ENCODE measurements at regions not wholly inside any gene's neighbourhood (a gene's known extent, or its start where the extent isn't known, plus 50 kb on each side); places are given as distances from the start of the nearest gene placed in this dataset.
A peak's percentile ranks its signal among the peaks of the same experiment; 100 is the strongest.
"Not testable (repeated sequence)": the region's sequence is repeated elsewhere in the genome, so short reads cannot be mapped to it uniquely, and the experiment has no call there.

GRCh38 chr3:59386165-59386564, 336.3 kb upstream of the CFAP20DC start:
- H3K27me3 Mint-ChIP-seq (ENCODE audit: low read depth), result no peaks in the 10 kb centered on the region
- no peak for DNase-seq (ENCODE audit: low spot score)
- H3K4me3 Mint-ChIP-seq, result peak overlapping the region; percentile 43
- H3K9me3 Mint-ChIP-seq, result peaks cover 4% of the 10 kb centered on the region
- H3K36me3 Mint-ChIP-seq (ENCODE audit: low read depth), result peaks cover 2% of the 10 kb centered on the region
- peak overlapping the region; percentile 86 for H3K27ac Mint-ChIP-seq
- peaks cover 59% of the 10 kb centered on the region for H3K4me1 Mint-ChIP-seq (ENCODE audit: low read depth)

DNA sequence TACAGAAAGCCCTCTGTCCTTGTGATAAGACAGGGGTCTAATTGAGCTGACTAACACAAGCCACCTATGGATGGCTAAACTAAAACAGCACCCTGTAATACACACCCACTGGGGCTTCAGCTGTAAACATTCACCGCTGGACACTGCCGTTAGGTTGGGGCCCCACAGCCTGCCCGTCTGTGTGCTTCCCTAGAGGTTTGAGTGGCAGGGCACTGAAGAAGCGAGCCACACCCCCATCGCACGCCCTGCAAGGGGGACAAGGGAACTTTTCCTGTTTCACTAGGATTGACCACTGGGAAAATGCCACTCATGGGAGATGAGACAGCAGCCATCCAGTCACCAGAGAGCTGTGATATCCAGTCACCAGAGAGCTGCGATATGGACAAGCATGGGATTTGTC, 335.7 kb upstream of the CFAP20DC start:
- H3K4me1 Mint-ChIP-seq (ENCODE audit: low read depth), result peaks cover 59% of the 10 kb centered on the region

GRCh38 chr3:59381282-59381681, 331.5 kb upstream of the CFAP20DC start:
- H3K27ac Mint-ChIP-seq, result no peak overlapping the region
- peaks cover 5% of the 10 kb centered on the region for H3K9me3 Mint-ChIP-seq
- no peaks in the 10 kb centered on the region for H3K36me3 Mint-ChIP-seq (ENCODE audit: low read depth)
- H3K4me1 Mint-ChIP-seq (ENCODE audit: low read depth), result peaks cover 32% of the 10 kb centered on the region
- H3K27me3 Mint-ChIP-seq (ENCODE audit: low read depth), result no peaks in the 10 kb centered on the region
- H3K4me3 Mint-ChIP-seq, result no peak overlapping the region
- DNase-seq (ENCODE audit: low spot score), result no peak

More for the DNA sequence above, 335.7 kb upstream of the CFAP20DC start:
- Mint-ChIP-seq H3K36me3 (ENCODE audit: low read depth) (peaks cover 2% of the 10 kb centered on the region), H3K27me3 (ENCODE audit: low read depth) (no peaks in the 10 kb centered on the region), H3K9me3 (peaks cover 4% of the 10 kb centered on the region), H3K4me3 (no peak overlapping the region), H3K27ac (no peak overlapping the region)
- DNase-seq (ENCODE audit: low spot score), result no peak

DNA sequence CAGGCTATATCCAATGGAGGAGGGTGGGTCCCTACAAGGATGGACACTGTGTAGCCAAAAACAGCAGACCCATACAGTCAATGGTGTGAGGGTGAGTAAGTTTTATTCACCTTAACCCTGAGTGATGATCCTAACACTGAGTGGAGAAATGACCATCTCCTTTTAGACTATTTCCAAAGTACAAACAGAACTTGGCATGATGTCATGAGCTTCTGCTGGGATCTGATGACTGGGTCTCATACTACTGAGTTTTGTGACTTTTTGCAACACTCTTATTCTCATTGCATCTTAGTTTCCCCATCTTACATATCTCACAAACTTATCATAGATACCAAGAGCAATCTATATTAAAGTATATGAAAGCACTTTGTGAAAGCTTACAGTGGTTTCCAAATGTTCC, 330.3 kb upstream of the CFAP20DC start:
- no peaks in the 10 kb centered on the region for H3K36me3 Mint-ChIP-seq (ENCODE audit: low read depth)
- DNase-seq (ENCODE audit: low spot score), result no peak
- no peaks in the 10 kb centered on the region for H3K27me3 Mint-ChIP-seq (ENCODE audit: low read depth)
- H3K4me1 Mint-ChIP-seq (ENCODE audit: low read depth), result peaks cover 25% of the 10 kb centered on the region
- H3K4me3 Mint-ChIP-seq, result no peak overlapping the region
- H3K27ac Mint-ChIP-seq, result no peak overlapping the region
- H3K9me3 Mint-ChIP-seq, result peaks cover 9% of the 10 kb centered on the region

DNA sequence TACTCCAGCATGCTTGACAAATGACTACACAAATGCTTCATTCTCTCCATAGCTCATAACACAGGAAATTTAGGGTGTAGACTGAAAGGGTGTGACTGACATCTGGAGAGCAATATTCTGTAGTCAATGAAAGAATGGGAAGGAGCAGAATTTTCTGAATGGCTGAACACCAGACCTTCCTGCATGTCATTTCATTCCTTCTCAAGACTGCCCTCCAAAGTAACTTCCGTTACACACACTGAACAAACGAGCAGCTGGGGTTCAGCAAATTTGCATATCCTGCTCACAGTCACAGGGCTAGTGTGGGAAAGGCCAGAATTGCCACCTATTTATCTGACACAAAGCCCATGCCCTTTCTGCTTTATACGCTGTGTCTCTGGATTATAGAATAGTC, 325.0 kb upstream of the CFAP20DC start:
- no peaks in the 10 kb centered on the region for H3K27me3 Mint-ChIP-seq (ENCODE audit: low read depth)
- no peak for DNase-seq (ENCODE audit: low spot score)
- H3K36me3 Mint-ChIP-seq (ENCODE audit: low read depth), result no peaks in the 10 kb centered on the region
- no peak overlapping the region for H3K27ac Mint-ChIP-seq
- H3K4me1 Mint-ChIP-seq (ENCODE audit: low read depth), result peaks cover 1% of the 10 kb centered on the region
- no peak overlapping the region for H3K4me3 Mint-ChIP-seq
- H3K9me3 Mint-ChIP-seq, result peaks cover 9% of the 10 kb centered on the region

- H3K4me3 Mint-ChIP-seq, result no peak overlapping the region
- no peaks in the 10 kb centered on the region for H3K27me3 Mint-ChIP-seq (ENCODE audit: low read depth)
- H3K4me1 Mint-ChIP-seq (ENCODE audit: low read depth), result peaks cover 1% of the 10 kb centered on the region
- no peaks in the 10 kb centered on the region for H3K36me3 Mint-ChIP-seq (ENCODE audit: low read depth)
- DNase-seq (ENCODE audit: low spot score), result no peak
- H3K9me3 Mint-ChIP-seq, result peaks cover 9% of the 10 kb centered on the region
- H3K27ac Mint-ChIP-seq, result no peak overlapping the region
Measured at GRCh38 chr3:59374091-59374817, 324.4 kb upstream of the CFAP20DC start.

DNA sequence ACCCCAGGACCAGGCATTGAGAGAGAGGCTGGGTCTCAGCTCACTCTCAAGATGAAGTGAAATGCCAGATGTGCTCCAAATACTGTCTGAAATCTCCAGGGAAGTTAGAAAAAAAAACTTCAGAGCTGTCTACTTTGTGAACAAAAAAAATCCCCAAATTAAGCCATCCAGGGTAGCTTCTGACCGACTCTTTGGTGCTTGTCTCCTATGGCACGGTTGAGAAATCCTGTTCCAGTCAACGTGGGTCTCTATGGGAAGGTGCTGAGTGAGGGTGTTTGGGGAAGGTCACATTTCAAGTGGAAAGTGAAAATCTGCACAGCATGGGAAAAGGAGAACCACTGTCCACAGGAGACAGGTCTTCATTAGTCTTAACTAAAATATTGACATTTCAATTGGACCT, 322.5 kb upstream of the CFAP20DC start:
- H3K4me1 Mint-ChIP-seq (ENCODE audit: low read depth), result peaks cover 4% of the 10 kb centered on the region
- no peak overlapping the region for H3K4me3 Mint-ChIP-seq
- no peak for DNase-seq (ENCODE audit: low spot score)
- H3K27ac Mint-ChIP-seq, result no peak overlapping the region
- peaks cover 9% of the 10 kb centered on the region for H3K9me3 Mint-ChIP-seq
- no peaks in the 10 kb centered on the region for H3K27me3 Mint-ChIP-seq (ENCODE audit: low read depth)
- H3K36me3 Mint-ChIP-seq (ENCODE audit: low read depth), result no peaks in the 10 kb centered on the region

- H3K4me1 Mint-ChIP-seq (ENCODE audit: low read depth), result peaks cover 8% of the 10 kb centered on the region
- no peaks in the 10 kb centered on the region for H3K36me3 Mint-ChIP-seq (ENCODE audit: low read depth)
- no peak overlapping the region for H3K27ac Mint-ChIP-seq
- H3K4me3 Mint-ChIP-seq, result no peak overlapping the region
- no peaks in the 10 kb centered on the region for H3K9me3 Mint-ChIP-seq
- DNase-seq (ENCODE audit: low spot score), result no peak
- H3K27me3 Mint-ChIP-seq (ENCODE audit: low read depth), result no peaks in the 10 kb centered on the region
Measured at GRCh38 chr3:59368900-59369675, 319.3 kb upstream of the CFAP20DC start.

DNA sequence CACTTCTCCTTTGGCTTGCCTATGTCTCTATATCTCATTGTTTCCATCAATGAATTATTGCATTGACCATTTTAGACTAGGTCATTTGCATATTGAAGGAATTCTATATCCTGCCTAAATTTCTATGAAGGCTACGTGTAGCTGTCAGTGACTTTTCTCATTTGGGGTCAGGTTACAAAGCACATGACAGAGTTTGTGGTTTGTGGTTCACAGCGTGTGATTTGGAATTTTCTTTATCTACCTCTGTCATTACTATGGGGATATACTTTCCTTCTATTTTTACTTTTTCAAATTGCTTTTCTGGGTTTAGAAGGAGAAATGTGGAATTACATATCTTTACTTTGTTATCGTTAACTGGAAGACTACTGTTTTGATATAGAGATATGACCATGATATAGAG, 317.3 kb upstream of the CFAP20DC start:
- peaks cover 8% of the 10 kb centered on the region for H3K4me1 Mint-ChIP-seq (ENCODE audit: low read depth)
- peaks cover under 1% of the 10 kb centered on the region for H3K9me3 Mint-ChIP-seq
- no peaks in the 10 kb centered on the region for H3K27me3 Mint-ChIP-seq (ENCODE audit: low read depth)
- no peak overlapping the region for H3K4me3 Mint-ChIP-seq
- no peak for DNase-seq (ENCODE audit: low spot score)
- H3K36me3 Mint-ChIP-seq (ENCODE audit: low read depth), result no peaks in the 10 kb centered on the region
- H3K27ac Mint-ChIP-seq, result no peak overlapping the region

GRCh38 chr3:59366218-59366617, 316.4 kb upstream of the CFAP20DC start:
- Mint-ChIP-seq H3K9me3 (peaks cover 9% of the 10 kb centered on the region), H3K4me3 (no peak overlapping the region), H3K27ac (no peak overlapping the region), H3K4me1 (ENCODE audit: low read depth) (peaks cover 8% of the 10 kb centered on the region), H3K36me3 (ENCODE audit: low read depth) (no peaks in the 10 kb centered on the region), H3K27me3 (ENCODE audit: low read depth) (no peaks in the 10 kb centered on the region)
- no peak for DNase-seq (ENCODE audit: low spot score)

GRCh38 chr3:59364496-59364895, 314.7 kb upstream of the CFAP20DC start:
- no peaks in the 10 kb centered on the region for H3K27me3 Mint-ChIP-seq (ENCODE audit: low read depth)
- no peak overlapping the region for H3K27ac Mint-ChIP-seq
- peaks cover 8% of the 10 kb centered on the region for H3K4me1 Mint-ChIP-seq (ENCODE audit: low read depth)
- no peak overlapping the region for H3K4me3 Mint-ChIP-seq
- peaks cover 10% of the 10 kb centered on the region for H3K9me3 Mint-ChIP-seq
- DNase-seq (ENCODE audit: low spot score), result no peak
- no peaks in the 10 kb centered on the region for H3K36me3 Mint-ChIP-seq (ENCODE audit: low read depth)

DNA sequence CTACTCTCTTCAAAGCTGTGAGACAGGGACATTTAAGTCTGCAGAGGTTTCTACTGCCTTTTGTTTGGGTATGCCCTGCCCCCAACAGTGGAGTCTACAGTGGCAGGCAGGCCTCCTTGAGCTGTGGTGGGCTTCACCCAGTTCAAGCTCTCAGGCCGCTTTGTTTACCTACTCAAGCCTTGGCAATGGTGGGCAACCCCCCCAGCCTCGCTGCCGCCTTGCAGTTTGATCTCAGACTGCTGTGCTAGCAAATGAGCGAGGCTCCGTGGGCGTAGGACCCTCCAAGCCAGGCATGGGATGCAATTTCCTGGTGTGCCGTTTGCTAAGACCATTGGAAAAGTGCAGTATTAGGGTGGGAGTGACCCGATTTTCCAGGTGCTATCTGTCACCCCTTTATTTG, 310.5 kb upstream of the CFAP20DC start:
- H3K36me3 Mint-ChIP-seq (ENCODE audit: low read depth); H3K27ac Mint-ChIP-seq; H3K27me3 Mint-ChIP-seq (ENCODE audit: low read depth); H3K4me1 Mint-ChIP-seq (ENCODE audit: low read depth); DNase-seq (ENCODE audit: low spot score); H3K4me3 Mint-ChIP-seq: not testable (repeated sequence)
- peaks cover 21% of the 10 kb centered on the region for H3K9me3 Mint-ChIP-seq

DNA sequence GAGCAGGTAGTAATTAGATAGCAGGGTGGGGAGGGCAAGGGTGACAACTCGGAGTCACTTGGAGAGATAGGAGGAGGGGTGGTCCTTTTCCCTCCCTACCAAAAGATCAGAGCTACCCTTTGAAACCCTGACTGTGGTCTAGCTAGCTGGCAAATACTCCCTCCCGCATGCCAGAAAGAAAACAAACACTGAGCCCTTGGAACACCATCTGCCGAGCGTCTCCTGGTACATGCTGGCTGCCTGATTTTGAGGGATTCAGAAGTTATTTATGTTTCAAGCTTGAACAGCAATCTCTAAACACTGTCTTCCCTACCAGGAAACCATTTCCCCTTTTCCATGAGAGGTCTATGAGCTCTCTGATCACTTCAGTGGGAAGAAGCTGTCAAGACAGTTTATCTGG, 291.6 kb upstream of the CFAP20DC start:
- DNase-seq (ENCODE audit: low spot score), result no peak
- H3K4me1 Mint-ChIP-seq (ENCODE audit: low read depth), result peaks cover 3% of the 10 kb centered on the region
- H3K36me3 Mint-ChIP-seq (ENCODE audit: low read depth), result no peaks in the 10 kb centered on the region
- H3K27ac Mint-ChIP-seq, result no peak overlapping the region
- H3K4me3 Mint-ChIP-seq, result no peak overlapping the region
- H3K9me3 Mint-ChIP-seq, result no peaks in the 10 kb centered on the region
- no peaks in the 10 kb centered on the region for H3K27me3 Mint-ChIP-seq (ENCODE audit: low read depth)

DNA sequence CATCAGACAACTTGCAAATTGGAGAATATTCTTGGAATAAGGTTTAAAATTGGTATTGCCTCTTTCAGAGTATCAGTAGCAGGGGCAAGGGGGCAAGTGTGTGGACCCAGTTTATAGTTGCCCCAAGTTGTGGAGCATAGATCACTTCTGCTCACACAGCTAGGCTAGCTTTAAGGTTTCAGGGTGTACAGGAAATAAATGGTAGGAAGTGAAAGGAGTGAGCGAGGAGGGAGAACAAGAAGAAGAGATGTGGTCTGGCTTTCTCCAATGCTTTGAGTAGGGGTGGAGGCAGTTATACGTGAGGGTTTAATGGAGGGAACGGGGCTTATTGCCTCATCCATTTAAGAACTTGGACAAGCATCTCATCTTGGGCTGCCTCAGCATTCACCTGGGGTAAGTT, 290.0 kb upstream of the CFAP20DC start:
- H3K36me3 Mint-ChIP-seq (ENCODE audit: low read depth), result no peaks in the 10 kb centered on the region
- H3K9me3 Mint-ChIP-seq, result no peaks in the 10 kb centered on the region
- H3K4me3 Mint-ChIP-seq, result no peak overlapping the region
- no peaks in the 10 kb centered on the region for H3K27me3 Mint-ChIP-seq (ENCODE audit: low read depth)
- no peak for DNase-seq (ENCODE audit: low spot score)
- H3K4me1 Mint-ChIP-seq (ENCODE audit: low read depth), result peaks cover 3% of the 10 kb centered on the region
- H3K27ac Mint-ChIP-seq, result no peak overlapping the region
